Hepatocyte (in vitro differentiated cells): ENCODE measurements at regions not wholly inside any gene's neighbourhood (a gene's known extent, or its start where the extent isn't known, plus 50 kb on each side); places are given as distances from the start of the nearest gene placed in this dataset.

Source experiments
- DNase-seq: peaks from one replicate; pipeline ENCODE4 v3.0.0-alpha.2; 2016; ENCODE audit warnings: low spot score
- H2AFZ ChIP-seq: fragments of 200-600 bp; sonication (generic); 2 replicates; pipeline ENCODE4 v1.6.0; 2016; ENCODE audit warnings: antibody characterized with exemption, mild to moderate bottlenecking
- H3K27ac ChIP-seq: fragments of 200-600 bp; sonication (generic); 2 replicates; pipeline ENCODE4 v1.5.1; 2016; ENCODE audit warnings: mild to moderate bottlenecking
- H3K27me3 ChIP-seq: fragments of 200-600 bp; sonication (generic); 2 replicates; pipeline ENCODE4 v1.6.1; 2016
- H3K36me3 ChIP-seq: fragments of 200-600 bp; sonication (generic); replicated peaks from 2 replicates; pipeline ENCODE4 v1.5.1; 2016; ENCODE audit warnings: low read depth; ENCODE audit not compliant: insufficient read depth
- H3K4me1 ChIP-seq: fragments of 200-600 bp; sonication (generic); 2 replicates; pipeline ENCODE4 v1.5.1; 2016; ENCODE audit warnings: mild to moderate bottlenecking, moderate library complexity; ENCODE audit not compliant: insufficient read depth
- H3K4me2 ChIP-seq: fragments of 200-600 bp; sonication (generic); 2 replicates; pipeline ENCODE4 v1.6.0; 2016
- H3K4me3 ChIP-seq: fragments of 200-600 bp; sonication (generic); 2 replicates; pipeline ENCODE4 v1.5.1; 2016; ENCODE audit warnings: mild to moderate bottlenecking
- H3K79me2 ChIP-seq: fragments of 200-600 bp; sonication (generic); 2 replicates; pipeline ENCODE4 v1.6.0; 2017; ENCODE audit warnings: mild to moderate bottlenecking
- H3K9me2 ChIP-seq: fragments of 200-600 bp; sonication (generic); replicated peaks from 2 replicates; pipeline ENCODE4 v1.6.0; 2017; ENCODE audit warnings: mild to moderate bottlenecking; ENCODE audit not compliant: insufficient read depth
- H3K9me3 ChIP-seq: fragments of 200-600 bp; sonication (generic); 2 replicates; pipeline ENCODE4 v1.5.1; 2016; ENCODE audit warnings: low read depth, mild to moderate bottlenecking
- H4K20me1 ChIP-seq: fragments of 200-600 bp; sonication (generic); 2 replicates; pipeline ENCODE4 v1.6.0; 2016; ENCODE audit warnings: mild to moderate bottlenecking; ENCODE audit not compliant: insufficient read depth, poor library complexity, severe bottlenecking
- EZH2 ChIP-seq: fragments of 200-600 bp; sonication (generic); IDR thresholded peaks from 2 replicates; pipeline ENCODE4 v1.6.1; 2016; ENCODE audit warnings: antibody characterized with exemption, mild to moderate bottlenecking, borderline replicate concordance
- EZH2phosphoT487 ChIP-seq: fragments of 200-600 bp; sonication (generic); IDR thresholded peaks from one replicate; pipeline ENCODE4 v1.6.1; 2018; ENCODE audit warnings: antibody characterized with exemption, mild to moderate bottlenecking, low read depth, moderate library complexity; ENCODE audit not compliant: unreplicated experiment, severe bottlenecking
- WGBS: methylation state at CpG from one replicate; pipeline ENCODE4 v1.1.6; 2016; ENCODE audit warnings: low lambda C conversion rate; ENCODE audit errors: missing lambda C conversion rate; 5-methylcytosine and 5-hydroxymethylcytosine counted together
- TF ChIP-seq, protein P1 (sequence below): fragments of 200-600 bp; sonication (generic); IDR thresholded peaks from 2 replicates; pipeline ENCODE4 v1.5.1; 2016; ENCODE audit warnings: antibody characterized with exemption, mild to moderate bottlenecking; ENCODE audit not compliant: poor library complexity

- TF ChIP-seq, protein P1, sequence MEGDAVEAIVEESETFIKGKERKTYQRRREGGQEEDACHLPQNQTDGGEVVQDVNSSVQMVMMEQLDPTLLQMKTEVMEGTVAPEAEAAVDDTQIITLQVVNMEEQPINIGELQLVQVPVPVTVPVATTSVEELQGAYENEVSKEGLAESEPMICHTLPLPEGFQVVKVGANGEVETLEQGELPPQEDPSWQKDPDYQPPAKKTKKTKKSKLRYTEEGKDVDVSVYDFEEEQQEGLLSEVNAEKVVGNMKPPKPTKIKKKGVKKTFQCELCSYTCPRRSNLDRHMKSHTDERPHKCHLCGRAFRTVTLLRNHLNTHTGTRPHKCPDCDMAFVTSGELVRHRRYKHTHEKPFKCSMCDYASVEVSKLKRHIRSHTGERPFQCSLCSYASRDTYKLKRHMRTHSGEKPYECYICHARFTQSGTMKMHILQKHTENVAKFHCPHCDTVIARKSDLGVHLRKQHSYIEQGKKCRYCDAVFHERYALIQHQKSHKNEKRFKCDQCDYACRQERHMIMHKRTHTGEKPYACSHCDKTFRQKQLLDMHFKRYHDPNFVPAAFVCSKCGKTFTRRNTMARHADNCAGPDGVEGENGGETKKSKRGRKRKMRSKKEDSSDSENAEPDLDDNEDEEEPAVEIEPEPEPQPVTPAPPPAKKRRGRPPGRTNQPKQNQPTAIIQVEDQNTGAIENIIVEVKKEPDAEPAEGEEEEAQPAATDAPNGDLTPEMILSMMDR = no peak
- no peak for TF ChIP-seq EZH2
- no peak for TF ChIP-seq EZH2phosphoT487
- H3K9me2 ChIP-seq = no peaks in the 10 kb centered on the region
- H3K36me3 ChIP-seq = no peaks in the 10 kb centered on the region
- no peak for DNase-seq
- peaks cover 4% of the 10 kb centered on the region for H3K4me1 ChIP-seq
- H3K4me3 ChIP-seq = no peak overlapping the region
- H3K27me3 ChIP-seq = no peaks in the 10 kb centered on the region
- WGBS = 85% methylated on average over 7 of the region's 7 CpGs
- H3K9me3 ChIP-seq = no peaks in the 10 kb centered on the region
- H4K20me1 ChIP-seq = no peaks in the 10 kb centered on the region
- H3K27ac ChIP-seq = no peak overlapping the region
- H2AFZ ChIP-seq = no peak overlapping the region
- no peaks in the 10 kb centered on the region for H3K79me2 ChIP-seq
- no peak overlapping the region for H3K4me2 ChIP-seq
These were observed 402.4 kb downstream of the ETS1 start for GRCh38 chr11:128184981-128185380.

- H3K79me2 ChIP-seq = no peaks in the 10 kb centered on the region
- H3K4me2 ChIP-seq = no peak overlapping the region
- H3K4me1 ChIP-seq = peaks cover 4% of the 10 kb centered on the region
- no peaks in the 10 kb centered on the region for H3K36me3 ChIP-seq
- H3K27me3 ChIP-seq = no peaks in the 10 kb centered on the region
- no peak overlapping the region for H3K4me3 ChIP-seq
- no peaks in the 10 kb centered on the region for H3K9me2 ChIP-seq
- H3K9me3 ChIP-seq = no peaks in the 10 kb centered on the region
- WGBS = 65% methylated on average over 1 of the region's 1 CpG
- no peak overlapping the region for H3K27ac ChIP-seq
- TF ChIP-seq, protein P1 = no peak
- TF ChIP-seq EZH2phosphoT487 = no peak
- no peak for TF ChIP-seq EZH2
- H4K20me1 ChIP-seq = no peaks in the 10 kb centered on the region
- DNase-seq = no peak
- H2AFZ ChIP-seq = no peak overlapping the region
These were observed 404.5 kb downstream of the ETS1 start for GRCh38 chr11:128182844-128183243.

DNA sequence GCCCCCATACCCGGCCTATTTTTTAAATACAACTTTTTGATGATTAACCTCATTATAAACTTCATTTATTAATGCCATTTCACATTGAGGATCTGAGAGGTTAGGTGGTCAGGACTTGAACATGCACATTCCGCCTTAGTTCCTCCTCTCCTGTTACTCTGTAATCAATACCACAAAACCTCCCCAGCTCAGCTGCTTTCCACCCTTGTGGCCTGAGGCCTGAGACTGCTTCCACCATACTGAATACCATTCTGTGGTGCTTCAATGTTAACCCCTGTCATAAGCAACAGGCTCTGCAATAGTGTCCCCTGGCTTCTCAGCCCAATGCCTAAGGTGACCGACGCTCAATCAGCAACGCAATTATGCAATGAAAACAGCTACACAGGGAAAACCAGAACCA, 405.4 kb downstream of the ETS1 start:
- H2AFZ ChIP-seq = no peak overlapping the region
- DNase-seq = no peak
- no peaks in the 10 kb centered on the region for H3K27me3 ChIP-seq
- no peak overlapping the region for H3K4me3 ChIP-seq
- H3K9me2 ChIP-seq = no peaks in the 10 kb centered on the region
- no peaks in the 10 kb centered on the region for H3K79me2 ChIP-seq
- H3K9me3 ChIP-seq = no peaks in the 10 kb centered on the region
- no peaks in the 10 kb centered on the region for H3K36me3 ChIP-seq
- no peaks in the 10 kb centered on the region for H4K20me1 ChIP-seq
- TF ChIP-seq EZH2phosphoT487 = no peak
- no peak for TF ChIP-seq EZH2
- TF ChIP-seq, protein P1 = no peak
- H3K27ac ChIP-seq = no peak overlapping the region
- WGBS = 92% methylated on average over 5 of the region's 5 CpGs
- H3K4me2 ChIP-seq = no peak overlapping the region
- peaks cover 4% of the 10 kb centered on the region for H3K4me1 ChIP-seq

DNA sequence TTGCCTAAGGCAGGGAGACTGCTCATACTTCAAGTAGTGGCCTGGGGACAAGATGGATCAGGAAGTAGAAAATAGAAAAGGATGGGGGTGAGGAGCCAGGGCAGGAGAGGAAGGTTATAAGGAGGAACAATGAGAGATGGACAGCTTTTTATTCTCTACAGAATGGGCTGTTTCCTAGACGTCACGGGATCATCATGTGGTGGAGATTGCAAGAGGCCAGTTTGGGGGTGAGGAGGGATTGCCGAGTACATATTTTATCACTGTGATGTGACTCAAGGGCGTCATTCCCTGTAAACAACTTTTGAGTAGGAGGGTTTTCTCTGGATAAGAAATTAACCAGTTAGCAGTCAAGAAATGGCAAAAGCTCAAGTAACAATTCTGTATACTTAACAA, 406.3 kb downstream of the ETS1 start:
- Histone ChIP-seq H3K9me3 (no peaks in the 10 kb centered on the region), H3K79me2 (no peaks in the 10 kb centered on the region), H2AFZ (no peak overlapping the region), H3K9me2 (no peaks in the 10 kb centered on the region), H3K27me3 (no peaks in the 10 kb centered on the region), H3K4me3 (no peak overlapping the region), H3K27ac (no peak overlapping the region), H3K4me1 (peaks cover 4% of the 10 kb centered on the region), H3K4me2 (no peak overlapping the region), H4K20me1 (no peaks in the 10 kb centered on the region), H3K36me3 (no peaks in the 10 kb centered on the region)
- WGBS = 65% methylated on average over 4 of the region's 4 CpGs
- DNase-seq = no peak
- TF ChIP-seq, protein P1 = no peak
- no peak for TF ChIP-seq EZH2phosphoT487
- TF ChIP-seq EZH2 = no peak
